GM19467 (cell line): ENCODE measurements at regions not wholly inside any gene's neighbourhood (a gene's known extent, or its start where the extent isn't known, plus 50 kb on each side); places are given as distances from the start of the nearest gene placed in this dataset.
"Not testable (repeated sequence)": the region's sequence is repeated elsewhere in the genome, so short reads cannot be mapped to it uniquely, and the experiment has no call there.

Experiments
- ATAC-seq: cut with Tn5 transposase; IDR thresholded peaks from one replicate; pipeline ENCODE4 v1.9.1; 2021; ENCODE audit warnings: mild to moderate bottlenecking, moderate library complexity; ENCODE audit not compliant: unreplicated experiment

GRCh38 chr3:65126527-65127410 lies 439.0 kb upstream of the ADAMTS9 start:
- ATAC-seq, result no peak

DNA sequence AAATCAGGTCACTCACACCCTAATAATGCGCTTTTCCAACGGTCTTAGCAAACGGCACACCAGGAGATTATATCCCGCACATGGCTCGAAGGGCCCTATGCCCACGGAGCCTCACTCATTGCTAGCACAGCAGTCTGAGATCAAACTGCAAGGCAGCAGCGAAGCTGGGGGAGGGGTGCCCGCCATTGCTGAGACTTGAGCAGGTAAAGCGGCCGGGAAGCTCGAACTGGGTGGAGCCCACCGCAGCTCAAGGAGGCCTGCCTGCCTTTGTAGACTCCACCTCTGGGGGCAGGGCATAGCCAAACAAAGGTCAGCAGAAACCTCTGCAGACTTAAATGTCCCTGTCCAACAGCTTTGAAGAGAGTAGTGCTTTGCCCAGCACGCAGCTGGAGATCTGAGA lies 432.4 kb upstream of the ADAMTS9 start:
- not testable (repeated sequence) for ATAC-seq

GRCh38 chr3:65118912-65119499 lies 431.2 kb upstream of the ADAMTS9 start:
- no peak for ATAC-seq

DNA sequence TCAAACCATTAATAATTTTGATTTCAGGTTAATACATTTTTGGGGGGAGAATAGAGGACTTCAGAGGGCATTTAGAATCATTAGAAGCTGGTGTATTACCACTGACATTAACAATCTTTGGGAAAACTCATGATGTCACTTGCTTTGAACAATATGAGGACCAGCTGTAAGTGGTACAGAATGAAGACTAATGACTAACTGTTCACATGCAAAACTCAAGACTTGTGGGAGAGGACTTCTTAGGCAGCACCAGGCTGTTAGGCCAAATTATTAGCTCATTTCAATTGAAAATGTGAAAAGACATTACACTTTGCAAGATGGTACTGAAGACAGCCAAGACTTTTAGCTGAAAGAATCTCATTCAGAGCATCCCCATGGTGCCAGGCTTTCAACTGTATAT lies 426.2 kb upstream of the ADAMTS9 start:
- ATAC-seq, result no peak

- no peak for ATAC-seq
Observed at GRCh38 chr3:65112751-65113300, 425.0 kb upstream of the ADAMTS9 start.

- no peak for ATAC-seq
Observed at GRCh38 chr3:65110661-65111060, 422.9 kb upstream of the ADAMTS9 start.

DNA sequence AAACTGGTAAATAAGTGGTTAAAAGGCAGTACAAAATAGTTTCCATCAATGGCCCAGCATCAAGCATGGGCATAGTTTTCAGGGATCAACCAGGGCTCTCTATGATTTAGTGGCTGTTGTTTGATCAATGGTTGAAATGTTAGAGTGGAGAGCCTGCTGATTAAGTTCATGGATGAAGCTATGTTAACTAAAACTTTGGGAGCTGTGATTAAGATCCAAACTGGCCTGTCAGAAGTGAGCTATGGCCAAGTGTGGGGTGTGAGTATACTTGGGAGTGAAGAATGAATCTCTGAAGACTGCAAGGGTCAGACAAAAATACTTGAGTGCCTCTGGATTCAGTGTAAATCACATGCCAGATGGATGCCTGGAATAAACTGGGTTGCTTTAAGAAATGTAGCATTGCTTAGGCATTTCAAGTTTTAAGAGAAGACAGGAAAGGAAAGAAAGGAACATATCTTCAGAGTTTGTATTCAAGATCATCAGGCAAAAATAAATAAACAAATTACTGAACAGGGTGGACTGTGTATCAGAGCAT lies 422.2 kb upstream of the ADAMTS9 start:
- no peak for ATAC-seq

DNA sequence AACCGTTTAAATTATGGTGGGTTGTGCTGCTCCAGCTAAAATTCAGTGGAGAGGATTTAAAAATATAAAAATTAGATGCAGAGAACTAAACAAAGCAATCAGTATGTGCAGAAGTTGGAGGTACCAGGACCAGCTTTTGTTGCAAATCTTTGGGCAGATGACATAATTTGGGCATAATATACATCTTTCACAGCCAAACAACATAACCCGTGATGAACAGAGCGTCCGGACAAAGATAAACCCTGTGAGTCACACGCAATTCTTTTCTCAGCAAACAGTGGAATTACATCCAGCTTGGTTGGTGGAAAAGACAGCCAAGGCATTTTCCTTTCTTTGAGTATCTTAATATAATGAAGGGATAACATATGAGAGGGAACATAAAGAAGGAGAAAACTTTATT lies 419.4 kb upstream of the ADAMTS9 start:
- ATAC-seq, result no peak

GRCh38 chr3:65101450-65101849 lies 413.6 kb upstream of the ADAMTS9 start:
- no peak for ATAC-seq

DNA sequence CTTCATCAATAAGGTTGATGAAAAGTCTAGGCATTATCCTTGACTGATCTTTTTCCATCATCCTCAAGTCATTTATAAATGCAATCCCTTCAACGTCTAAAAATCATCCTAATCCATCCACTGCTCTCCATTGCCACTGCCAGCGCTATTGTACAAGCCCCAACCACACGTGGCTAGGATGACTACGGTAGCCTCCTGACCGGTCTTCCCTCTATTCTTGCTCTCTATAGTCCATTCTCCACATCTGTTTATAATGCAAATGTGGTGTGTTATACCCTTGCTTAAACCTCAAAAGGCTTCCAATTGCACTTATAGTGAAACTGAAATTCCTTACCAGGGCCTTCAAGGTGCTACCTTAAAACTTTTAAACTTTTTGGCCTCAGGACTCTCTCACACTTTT lies 410.6 kb upstream of the ADAMTS9 start:
- ATAC-seq, result no peak

DNA sequence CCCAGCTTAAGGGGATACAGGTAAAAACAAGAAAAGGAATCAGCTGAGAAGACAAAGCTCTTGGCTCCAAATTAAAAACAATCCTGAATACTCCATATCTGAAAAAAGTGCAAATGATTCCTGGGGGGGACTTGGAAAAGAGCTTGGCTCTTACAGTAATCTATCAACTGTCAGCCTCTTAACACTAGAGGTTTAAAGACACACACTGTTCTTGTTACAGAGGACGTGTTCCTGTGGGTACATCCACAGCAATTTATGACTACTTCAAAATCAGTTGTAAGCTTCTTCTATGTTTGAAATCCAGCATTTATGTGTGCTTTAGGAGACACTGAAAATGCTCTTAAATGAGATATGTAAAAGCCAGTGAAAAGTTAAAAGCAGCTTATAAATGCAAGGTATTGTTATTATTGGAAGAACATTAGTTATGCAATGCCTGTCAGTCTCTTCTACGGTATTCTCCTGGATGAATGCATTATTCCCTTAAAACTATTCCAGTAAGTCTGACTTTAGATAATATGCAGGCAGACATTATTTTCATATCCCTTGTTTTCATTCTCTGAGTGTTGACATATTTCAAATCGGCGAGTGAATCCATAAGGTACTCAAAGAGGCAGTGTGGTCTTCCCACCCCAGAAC lies 408.4 kb upstream of the ADAMTS9 start:
- ATAC-seq, result no peak

GRCh38 chr3:65094723-65095122 lies 406.9 kb upstream of the ADAMTS9 start:
- ATAC-seq, result no peak

DNA sequence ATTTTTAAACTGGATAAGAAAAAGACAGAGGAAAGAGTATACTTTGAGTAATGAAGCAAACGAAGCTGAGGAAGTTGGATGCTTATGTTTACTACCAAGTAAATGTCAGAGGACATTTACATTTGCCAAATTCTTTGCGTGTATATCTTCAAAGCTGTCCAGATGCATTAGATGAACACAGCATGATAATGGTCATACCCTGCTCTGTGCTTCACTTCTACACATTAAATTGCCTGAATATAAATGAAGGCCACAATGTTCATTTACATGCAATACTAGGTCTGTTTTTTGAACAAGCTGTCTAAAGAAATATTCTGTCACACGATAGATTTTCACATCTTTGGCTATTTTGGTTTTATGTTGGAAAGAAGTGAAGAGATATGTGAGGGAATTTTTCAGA lies 405.8 kb upstream of the ADAMTS9 start:
- no peak for ATAC-seq

GRCh38 chr3:65091565-65091964 lies 403.8 kb upstream of the ADAMTS9 start:
- ATAC-seq, result no peak

- no peak for ATAC-seq
Observed at GRCh38 chr3:65083240-65083639, 395.4 kb upstream of the ADAMTS9 start.

DNA sequence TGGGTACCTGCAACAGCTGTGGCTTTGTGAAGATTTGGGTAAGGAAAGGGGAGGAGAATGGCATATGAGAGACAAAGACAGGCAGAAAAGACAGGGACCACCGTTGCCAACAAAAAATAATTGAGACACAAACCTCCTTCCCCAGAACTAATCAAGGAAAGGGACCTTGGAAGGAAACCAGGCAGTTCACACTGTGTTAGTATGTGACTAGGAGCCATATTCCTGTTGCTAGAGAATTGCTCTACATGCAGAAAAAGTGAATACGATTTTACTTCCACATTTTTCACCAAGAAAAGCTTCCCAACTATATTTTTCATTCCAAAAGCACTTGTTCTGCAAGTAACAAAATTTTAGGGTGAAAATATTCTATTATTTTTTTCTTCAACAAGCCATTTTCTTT lies 393.7 kb upstream of the ADAMTS9 start:
- no peak for ATAC-seq

DNA sequence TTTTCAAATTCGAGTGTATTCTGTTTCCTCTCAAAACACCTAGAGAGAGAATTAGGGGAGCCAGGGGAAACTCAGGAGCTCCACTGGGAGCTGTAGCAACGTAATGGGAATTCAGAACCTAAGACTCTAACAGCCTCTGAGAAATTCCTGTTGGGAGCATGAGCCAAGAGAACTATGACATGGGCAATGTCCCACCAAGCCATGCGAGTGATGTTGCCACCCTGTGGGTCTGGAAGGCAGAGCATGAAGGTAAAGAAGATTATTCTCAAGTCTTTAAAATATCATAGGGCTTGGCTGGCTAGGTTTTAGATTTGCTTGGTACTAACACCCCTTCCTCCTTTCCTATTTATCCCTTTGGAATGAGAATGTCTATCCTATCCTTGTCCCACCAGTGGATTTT lies 392.6 kb upstream of the ADAMTS9 start:
- no peak for ATAC-seq

DNA sequence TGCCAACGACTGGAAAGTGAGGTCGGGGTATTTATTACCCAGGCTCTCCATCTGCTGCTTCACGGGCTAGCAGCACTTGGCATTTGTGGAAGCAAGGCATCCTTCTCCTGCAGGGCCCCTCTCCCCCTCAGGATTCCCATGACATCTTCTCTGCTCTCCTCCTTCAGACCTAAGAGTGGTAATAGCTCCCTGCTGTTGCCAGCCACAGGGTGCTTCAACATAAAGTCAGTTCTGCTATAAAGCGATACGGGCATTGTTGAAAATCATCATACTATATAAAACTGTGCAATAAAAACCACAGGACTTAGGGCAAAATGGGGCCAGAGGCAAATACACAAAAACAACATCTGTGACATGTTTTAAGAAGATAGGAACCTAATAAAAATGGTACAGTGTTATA lies 391.8 kb upstream of the ADAMTS9 start:
- no peak for ATAC-seq

- no peak for ATAC-seq
Observed at GRCh38 chr3:65078748-65079147, 390.9 kb upstream of the ADAMTS9 start.

DNA sequence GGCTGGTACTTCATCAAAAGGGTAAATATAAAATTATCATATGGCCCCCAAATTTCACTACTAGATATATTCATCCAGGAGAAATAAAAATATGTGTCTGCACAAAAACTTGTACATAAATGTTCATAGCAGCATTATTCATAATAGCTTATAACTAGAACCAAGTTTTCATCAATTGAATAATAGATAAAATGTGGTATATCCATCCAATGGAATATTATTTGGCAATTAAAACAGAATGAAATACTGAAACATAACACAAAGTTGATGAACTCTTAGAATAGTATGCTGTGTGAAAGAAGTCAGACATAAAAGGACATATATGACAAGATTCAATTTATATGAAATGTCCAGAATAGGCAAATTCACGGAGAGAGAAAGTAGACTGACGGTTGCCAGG lies 389.3 kb upstream of the ADAMTS9 start:
- no peak for ATAC-seq

GRCh38 chr3:65070968-65071367 lies 383.2 kb upstream of the ADAMTS9 start:
- no peak for ATAC-seq

DNA sequence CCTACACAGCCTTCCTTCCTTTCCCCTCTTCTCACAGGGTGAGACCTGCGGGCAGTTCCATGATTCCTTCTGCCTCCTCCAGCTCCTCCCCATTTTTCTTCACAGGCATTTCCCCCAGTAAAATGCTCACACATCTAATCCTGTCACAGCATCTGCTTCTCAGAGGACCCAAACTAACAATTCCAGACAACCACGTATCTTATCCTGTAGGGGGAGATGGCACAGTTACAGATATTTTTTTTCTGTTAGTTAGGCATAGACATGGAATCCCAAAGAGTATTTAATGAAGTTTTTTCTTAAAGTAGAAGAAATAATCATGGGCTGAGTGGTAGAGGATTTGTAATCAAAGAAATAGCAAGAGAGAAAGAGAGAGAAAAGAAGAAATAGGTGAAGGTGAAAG lies 373.1 kb upstream of the ADAMTS9 start:
- ATAC-seq, result no peak
